Loucy (cell line): ENCODE measurements at regions not wholly inside any gene's neighbourhood (a gene's known extent, or its start where the extent isn't known, plus 50 kb on each side); places are given as distances from the start of the nearest gene placed in this dataset.

Experiments used
- H2AFZ ChIP-seq: fragments of 200-600 bp; sonication (generic); 2 replicates; pipeline ENCODE4 v1.6.0; 2016; ENCODE audit warnings: antibody characterized with exemption, mild to moderate bottlenecking, low read length, moderate library complexity
- H3F3A ChIP-seq: fragments of 200-600 bp; 2 replicates; pipeline ENCODE4 v1.6.0; 2016; ENCODE audit warnings: antibody characterized with exemption, low read depth, mild to moderate bottlenecking
- H3K27me3 ChIP-seq: fragments of 200-600 bp; sonication (generic); 2 replicates; pipeline ENCODE4 v1.6.1; 2014; ENCODE audit warnings: low read length, mild to moderate bottlenecking; ENCODE audit not compliant: insufficient read depth, poor library complexity, severe bottlenecking
- H3K36me3 ChIP-seq: fragments of 200-600 bp; sonication (generic); 2 replicates; pipeline ENCODE4 v1.6.1; 2016; ENCODE audit warnings: low read length; ENCODE audit not compliant: insufficient read depth
- H3K4me1 ChIP-seq: fragments of 200-600 bp; sonication (generic); 2 replicates; pipeline ENCODE4 v1.5.1; 2014; ENCODE audit warnings: low read length, mild to moderate bottlenecking; ENCODE audit not compliant: insufficient read depth, poor library complexity, severe bottlenecking
- H3K4me2 ChIP-seq: fragments of 200-600 bp; sonication (generic); 2 replicates; pipeline ENCODE4 v1.6.0; 2014; ENCODE audit warnings: antibody characterized with exemption, low read length, low read depth, mild to moderate bottlenecking; ENCODE audit not compliant: poor library complexity, severe bottlenecking
- H3K4me3 ChIP-seq: fragments of 200-600 bp; sonication (generic); 2 replicates; pipeline ENCODE4 v1.5.1; 2014; ENCODE audit warnings: low read length, mild to moderate bottlenecking, mixed read lengths; ENCODE audit not compliant: poor library complexity, severe bottlenecking
- H3K79me2 ChIP-seq: fragments of 200-600 bp; sonication (generic); 2 replicates; pipeline ENCODE4 v1.6.1; 2014; ENCODE audit warnings: low read length; ENCODE audit not compliant: insufficient read depth
- H3K9ac ChIP-seq: fragments of 200-600 bp; sonication (generic); 2 replicates; pipeline ENCODE4 v1.6.0; 2014; ENCODE audit warnings: mild to moderate bottlenecking, low read depth, low read length, moderate library complexity; ENCODE audit not compliant: poor library complexity, severe bottlenecking
- H3K9me2 ChIP-seq: fragments of 200-600 bp; sonication (generic); replicated peaks from 2 replicates; pipeline ENCODE4 v1.6.1; 2016; ENCODE audit warnings: low read depth, low read length, mixed read lengths
- H3K9me3 ChIP-seq: fragments of 200-600 bp; sonication (generic); 2 replicates; pipeline ENCODE4 v1.6.1; 2014; ENCODE audit warnings: mild to moderate bottlenecking, antibody characterized with exemption, low read length, low read depth; ENCODE audit not compliant: insufficient read depth
- H4K20me1 ChIP-seq: fragments of 200-600 bp; sonication (generic); 2 replicates; pipeline ENCODE4 v1.6.0; 2014; ENCODE audit warnings: antibody characterized with exemption, low read length, mild to moderate bottlenecking; ENCODE audit not compliant: insufficient read depth, poor library complexity, severe bottlenecking
- CTCF ChIP-seq: fragments of 200-600 bp; sonication (generic); conservative IDR thresholded peaks from 2 replicates; pipeline ENCODE4 v1.5.1; 2014; ENCODE audit warnings: mild to moderate bottlenecking, antibody characterized with exemption, low read length
- EZH2phosphoT487 ChIP-seq: fragments of 200-600 bp; IDR thresholded peaks from 2 replicates; pipeline ENCODE4 v1.6.1; 2018; ENCODE audit warnings: antibody characterized with exemption, mild to moderate bottlenecking, moderate library complexity, borderline replicate concordance

DNA sequence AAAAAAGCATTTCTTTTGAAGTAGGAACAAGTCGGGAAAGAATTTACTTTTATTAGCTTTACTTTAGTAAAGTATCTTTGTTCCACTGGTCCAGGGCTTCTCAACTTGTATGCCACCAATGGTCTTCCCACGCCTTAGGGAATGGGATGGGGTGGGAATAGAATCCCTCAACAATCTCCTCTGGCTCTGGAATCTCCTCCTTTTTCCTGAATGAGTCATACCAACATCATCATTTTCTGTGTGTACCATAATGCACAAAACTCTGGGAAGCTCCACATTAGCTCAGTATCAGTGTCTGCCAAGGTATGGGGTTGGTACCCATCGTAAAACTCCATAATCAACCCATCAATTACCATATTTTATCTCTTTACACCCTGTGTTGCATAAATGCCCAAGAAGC lies 159.4 kb upstream of the BMPER start:
- Histone ChIP-seq H3K9ac (no peak overlapping the region), H3K4me1 (peaks cover 24% of the 10 kb centered on the region), H3K36me3 (no peaks in the 10 kb centered on the region), H2AFZ (no peak overlapping the region), H3K9me2 (no peaks in the 10 kb centered on the region), H3K4me2 (no peak overlapping the region), H3K79me2 (no peaks in the 10 kb centered on the region), H3K9me3 (no peaks in the 10 kb centered on the region), H3K27me3 (no peaks in the 10 kb centered on the region), H3K4me3 (no peak overlapping the region), H4K20me1 (no peaks in the 10 kb centered on the region), H3F3A (no peaks in the 10 kb centered on the region)
- TF ChIP-seq EZH2phosphoT487 (no peak), CTCF (no peak)

- Histone ChIP-seq H3K9me2 (no peaks in the 10 kb centered on the region), H3K9me3 (no peaks in the 10 kb centered on the region), H3K36me3 (no peaks in the 10 kb centered on the region), H3F3A (no peaks in the 10 kb centered on the region), H4K20me1 (no peaks in the 10 kb centered on the region), H3K4me2 (no peak overlapping the region), H2AFZ (no peak overlapping the region), H3K27me3 (no peaks in the 10 kb centered on the region), H3K4me1 (peaks cover 21% of the 10 kb centered on the region), H3K9ac (no peak overlapping the region), H3K79me2 (no peaks in the 10 kb centered on the region), H3K4me3 (no peak overlapping the region)
- TF ChIP-seq EZH2phosphoT487 (no peak), CTCF (no peak)
These were observed 156.5 kb upstream of the BMPER start for GRCh38 chr7:33748793-33749192.

DNA sequence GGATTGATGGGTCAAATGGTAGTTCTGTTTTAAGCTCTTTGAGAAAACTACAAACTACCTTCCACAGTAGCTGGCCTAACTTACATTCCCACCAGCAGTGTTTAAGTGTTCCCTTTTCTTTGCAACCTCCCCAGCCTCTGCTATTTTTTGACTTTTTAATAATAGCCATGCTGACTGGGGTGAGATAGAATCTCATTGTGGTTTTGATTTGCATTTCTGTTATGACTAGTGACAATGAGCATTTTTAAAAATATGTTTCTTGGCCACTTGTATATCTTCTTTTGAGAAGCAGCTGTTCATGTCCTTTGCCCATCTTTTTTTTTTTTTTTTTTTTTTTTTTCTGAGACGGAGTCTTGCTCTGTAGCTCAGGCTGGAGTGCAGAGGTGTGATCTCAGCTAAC lies 155.2 kb upstream of the BMPER start:
- TF ChIP-seq EZH2phosphoT487 (no peak), CTCF (no peak)
- no peaks in the 10 kb centered on the region for H4K20me1 ChIP-seq
- H2AFZ ChIP-seq = peak overlapping the region; percentile 58; the same call in 1 of the 2 replicates
- H3K4me2 ChIP-seq = peak overlapping the region; percentile 13
- H3K27me3 ChIP-seq = no peaks in the 10 kb centered on the region
- no peaks in the 10 kb centered on the region for H3K79me2 ChIP-seq
- H3K4me3 ChIP-seq = peak overlapping the region; percentile 19
- H3F3A ChIP-seq = no peaks in the 10 kb centered on the region
- no peaks in the 10 kb centered on the region for H3K36me3 ChIP-seq
- peaks cover 17% of the 10 kb centered on the region for H3K4me1 ChIP-seq
- no peaks in the 10 kb centered on the region for H3K9me3 ChIP-seq
- no peaks in the 10 kb centered on the region for H3K9me2 ChIP-seq
- H3K9ac ChIP-seq = peak overlapping the region; percentile 24
